Glutamatergic neuron (in vitro differentiated cells): ENCODE measurements at regions not wholly inside any gene's neighbourhood (a gene's known extent, or its start where the extent isn't known, plus 50 kb on each side); places are given as distances from the start of the nearest gene placed in this dataset.

ENCODE experiments used
- DNase-seq: peaks from one replicate; pipeline ENCODE4 v3.0.0; 2022
- H3K27ac Mint-ChIP-seq: one replicate; pipeline ENCODE4 v1.8.0; 2020; ENCODE audit warnings: mild to moderate bottlenecking, mixed read lengths, inconsistent platforms; ENCODE audit not compliant: unreplicated experiment
- H3K27me3 Mint-ChIP-seq: one replicate; pipeline ENCODE4 v1.8.0; 2020; ENCODE audit warnings: mild to moderate bottlenecking, moderate library complexity, mixed read lengths, inconsistent platforms; ENCODE audit not compliant: unreplicated experiment
- H3K36me3 Mint-ChIP-seq: one replicate; pipeline ENCODE4 v1.8.0; 2020; ENCODE audit warnings: mild to moderate bottlenecking, mixed read lengths, inconsistent platforms; ENCODE audit not compliant: unreplicated experiment
- H3K4me1 Mint-ChIP-seq: one replicate; pipeline ENCODE4 v1.8.0; 2020; ENCODE audit warnings: mild to moderate bottlenecking, low read depth, mixed read lengths, inconsistent platforms; ENCODE audit not compliant: unreplicated experiment
- H3K4me3 Mint-ChIP-seq: one replicate; pipeline ENCODE4 v1.8.0; 2020; ENCODE audit warnings: mild to moderate bottlenecking, mixed read lengths, inconsistent platforms; ENCODE audit not compliant: unreplicated experiment
- H3K9me3 Mint-ChIP-seq: one replicate; pipeline ENCODE4 v1.8.0; 2020; ENCODE audit warnings: mild to moderate bottlenecking, moderate library complexity, mixed read lengths, inconsistent platforms; ENCODE audit not compliant: unreplicated experiment
- TF ChIP-seq, protein P1 (sequence below): fragments of 200-600 bp; sonication (generic); IDR thresholded peaks from one replicate; pipeline ENCODE4 v1.5.0; 2021; ENCODE audit not compliant: partially characterized antibody, unreplicated experiment

DNA sequence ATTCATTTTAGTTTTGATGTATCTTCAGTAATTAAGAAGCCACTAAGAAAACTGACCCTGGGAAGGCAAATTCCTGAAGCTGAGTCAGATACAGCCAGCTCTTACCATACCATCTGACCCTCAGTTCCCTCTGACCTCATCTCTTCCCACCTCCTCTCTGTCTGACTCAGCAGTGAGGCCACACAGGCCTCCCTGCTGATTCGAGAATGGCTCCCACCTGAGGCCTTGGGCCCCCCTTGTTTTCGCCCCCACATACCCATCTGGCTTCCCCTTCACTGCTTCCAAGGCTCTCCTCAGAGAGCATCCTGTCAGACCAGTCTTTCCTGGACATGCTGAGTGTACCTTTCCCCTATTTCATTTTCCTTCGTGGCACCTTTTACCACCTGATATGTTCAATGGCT, 71.0 kb upstream of the CYP1B1 start:
- H3K4me1 Mint-ChIP-seq, result no peaks in the 10 kb centered on the region
- H3K27ac Mint-ChIP-seq, result no peak overlapping the region
- no peak overlapping the region for H3K4me3 Mint-ChIP-seq
- TF ChIP-seq, protein P1, sequence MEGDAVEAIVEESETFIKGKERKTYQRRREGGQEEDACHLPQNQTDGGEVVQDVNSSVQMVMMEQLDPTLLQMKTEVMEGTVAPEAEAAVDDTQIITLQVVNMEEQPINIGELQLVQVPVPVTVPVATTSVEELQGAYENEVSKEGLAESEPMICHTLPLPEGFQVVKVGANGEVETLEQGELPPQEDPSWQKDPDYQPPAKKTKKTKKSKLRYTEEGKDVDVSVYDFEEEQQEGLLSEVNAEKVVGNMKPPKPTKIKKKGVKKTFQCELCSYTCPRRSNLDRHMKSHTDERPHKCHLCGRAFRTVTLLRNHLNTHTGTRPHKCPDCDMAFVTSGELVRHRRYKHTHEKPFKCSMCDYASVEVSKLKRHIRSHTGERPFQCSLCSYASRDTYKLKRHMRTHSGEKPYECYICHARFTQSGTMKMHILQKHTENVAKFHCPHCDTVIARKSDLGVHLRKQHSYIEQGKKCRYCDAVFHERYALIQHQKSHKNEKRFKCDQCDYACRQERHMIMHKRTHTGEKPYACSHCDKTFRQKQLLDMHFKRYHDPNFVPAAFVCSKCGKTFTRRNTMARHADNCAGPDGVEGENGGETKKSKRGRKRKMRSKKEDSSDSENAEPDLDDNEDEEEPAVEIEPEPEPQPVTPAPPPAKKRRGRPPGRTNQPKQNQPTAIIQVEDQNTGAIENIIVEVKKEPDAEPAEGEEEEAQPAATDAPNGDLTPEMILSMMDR, result no peak
- DNase-seq, result no peak
- H3K9me3 Mint-ChIP-seq, result no peaks in the 10 kb centered on the region
- H3K36me3 Mint-ChIP-seq, result no peaks in the 10 kb centered on the region
- H3K27me3 Mint-ChIP-seq, result no peaks in the 10 kb centered on the region

DNA sequence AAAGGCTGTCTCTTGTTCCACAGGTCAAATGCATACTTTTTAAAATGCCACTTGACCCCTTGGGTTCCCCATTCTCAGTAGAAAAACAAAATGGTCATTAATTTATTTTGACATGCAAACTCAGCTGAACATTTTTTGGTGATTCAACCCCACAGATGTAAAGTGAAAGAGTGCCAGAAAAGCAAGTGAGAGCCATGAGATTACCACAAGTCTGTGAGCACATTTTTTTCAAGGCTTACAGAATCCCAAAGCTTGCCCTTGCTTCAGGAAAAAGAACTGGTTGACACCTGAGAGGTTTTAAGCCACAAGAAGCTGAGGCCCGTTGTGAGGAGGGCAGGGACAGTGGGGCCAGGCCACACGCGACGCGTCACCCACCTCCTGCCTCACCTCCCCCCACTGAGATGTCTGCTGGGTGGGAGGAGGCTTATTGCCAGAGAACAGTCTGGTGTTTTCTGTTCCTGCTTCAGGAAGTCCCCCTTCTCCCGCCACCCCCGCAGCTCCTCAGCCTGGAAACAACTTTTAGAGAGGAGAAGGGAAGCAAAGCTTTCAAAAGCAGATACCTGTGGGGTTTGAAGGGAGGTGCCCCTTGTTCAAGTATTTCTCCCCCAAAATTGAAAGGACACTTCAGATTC, 70.4 kb upstream of the CYP1B1 start:
- no peak for DNase-seq
- TF ChIP-seq, protein P1, result no peak
- Mint-ChIP-seq H3K9me3 (no peaks in the 10 kb centered on the region), H3K4me1 (no peaks in the 10 kb centered on the region), H3K27ac (no peak overlapping the region), H3K36me3 (no peaks in the 10 kb centered on the region), H3K27me3 (no peaks in the 10 kb centered on the region), H3K4me3 (no peak overlapping the region)

DNA sequence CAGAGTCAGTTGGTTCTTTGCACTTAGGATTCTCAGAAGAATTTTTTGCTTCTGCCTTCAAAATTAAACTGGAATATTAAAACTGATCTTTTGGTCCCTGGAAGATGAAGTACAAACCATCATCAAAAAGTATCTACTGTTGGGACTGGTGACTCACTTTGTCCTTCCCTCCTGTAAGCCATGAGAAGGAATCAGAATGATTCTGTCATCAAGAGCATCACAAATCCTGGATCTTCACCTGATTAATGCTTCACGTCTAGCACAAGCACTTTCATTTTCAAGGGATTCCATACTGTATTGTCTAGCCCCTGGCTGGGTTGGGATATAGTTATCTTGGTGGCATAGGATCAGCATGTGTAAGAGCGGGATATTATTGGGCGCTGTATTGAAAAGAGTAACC, 69.3 kb upstream of the CYP1B1 start:
- H3K9me3 Mint-ChIP-seq, result no peaks in the 10 kb centered on the region
- H3K4me3 Mint-ChIP-seq, result no peak overlapping the region

DNA sequence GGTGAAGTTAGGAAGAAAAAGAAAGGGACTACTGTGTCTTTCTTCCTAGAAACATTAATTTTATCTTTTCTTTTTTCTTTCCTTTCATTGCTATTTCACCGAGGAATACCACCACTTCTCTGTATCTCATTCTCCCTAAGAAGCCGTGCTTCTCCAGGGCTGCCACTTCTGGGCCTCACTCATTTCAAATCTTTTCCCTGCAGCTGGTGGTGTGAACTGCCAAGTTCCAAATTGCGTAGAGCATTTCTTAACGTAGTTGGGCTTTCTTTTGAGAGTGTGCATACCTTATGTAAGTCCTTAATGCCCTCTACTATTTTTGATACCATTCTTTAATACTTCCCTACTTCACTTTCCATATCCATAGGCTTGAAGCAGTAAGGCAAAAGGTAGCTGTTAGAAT, 66.7 kb upstream of the CYP1B1 start:
- DNase-seq, result no peak
- H3K4me1 Mint-ChIP-seq, result no peaks in the 10 kb centered on the region

More for the DNA sequence above, 69.3 kb upstream of the CYP1B1 start:
- no peak for DNase-seq
- H3K4me1 Mint-ChIP-seq, result no peaks in the 10 kb centered on the region
- no peaks in the 10 kb centered on the region for H3K36me3 Mint-ChIP-seq
- H3K27ac Mint-ChIP-seq, result no peak overlapping the region
- no peaks in the 10 kb centered on the region for H3K27me3 Mint-ChIP-seq
- TF ChIP-seq, protein P1, result no peak

DNA sequence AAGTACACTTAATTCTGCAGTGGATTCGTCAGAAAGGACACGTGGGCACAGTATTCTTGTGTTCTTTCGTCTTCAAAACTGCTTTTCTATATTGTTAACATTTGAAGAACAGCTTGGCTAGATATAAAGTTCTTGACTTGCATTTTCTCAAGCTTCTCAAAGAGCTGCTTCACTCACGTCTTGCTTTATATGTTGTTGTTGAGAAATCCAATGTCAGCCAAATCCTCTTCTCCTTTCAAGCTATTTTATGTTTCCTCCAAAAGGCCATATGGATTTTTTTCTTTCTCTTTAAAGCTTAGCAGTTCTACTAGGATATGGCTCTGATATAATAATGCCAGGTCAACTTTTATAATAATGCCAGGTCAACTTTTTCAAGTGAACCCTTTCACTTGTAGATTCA, 65.5 kb upstream of the CYP1B1 start:
- H3K36me3 Mint-ChIP-seq, result no peaks in the 10 kb centered on the region
- H3K4me3 Mint-ChIP-seq, result no peak overlapping the region

More for the DNA sequence above, 66.7 kb upstream of the CYP1B1 start:
- TF ChIP-seq, protein P1, result no peak
- Mint-ChIP-seq H3K36me3 (no peaks in the 10 kb centered on the region), H3K4me3 (no peak overlapping the region), H3K9me3 (no peaks in the 10 kb centered on the region), H3K27ac (no peak overlapping the region), H3K27me3 (no peaks in the 10 kb centered on the region)

More for the DNA sequence above, 65.5 kb upstream of the CYP1B1 start:
- no peaks in the 10 kb centered on the region for H3K27me3 Mint-ChIP-seq
- no peak for DNase-seq
- H3K4me1 Mint-ChIP-seq, result no peaks in the 10 kb centered on the region
- no peaks in the 10 kb centered on the region for H3K9me3 Mint-ChIP-seq
- TF ChIP-seq, protein P1, result no peak
- H3K27ac Mint-ChIP-seq, result no peak overlapping the region
